Spleen (tissue), 11 donors: ENCODE measurements at regions not wholly inside any gene's neighbourhood (a gene's known extent, or its start where the extent isn't known, plus 50 kb on each side); places are given as distances from the start of the nearest gene placed in this dataset.

Experiments
- DNase-seq: peaks from one replicate; pipeline ENCODE4 v3.0.0-alpha.2; 2020
- H3K27ac ChIP-seq, 8 donors: fragments of 200-600 bp; sonication (generic) in 7 of 8; 1 replicate in 4 of 8; 2 replicates in 4 of 8; pipeline versions ENCODE4 v1.5.0 to v1.8.0; 2016 to 2021; ENCODE audit warnings: inconsistent platforms in 4 of 8, mild to moderate bottlenecking in 4 of 8, moderate library complexity in 1 of 8
- H3K27me3 ChIP-seq, 7 donors: fragments of 200-600 bp; sonication (generic) in 6 of 7; replicated peaks in 1 of 7; 1 replicate in 4 of 7; 2 replicates in 3 of 7; pipeline versions ENCODE4 v1.5.0 to v1.8.0; 2016 to 2021; ENCODE audit warnings: inconsistent platforms in 3 of 7, mild to moderate bottlenecking in 1 of 7
- H3K36me3 ChIP-seq, 6 donors: fragments of 200-600 bp; sonication (generic) in 5 of 6; 1 replicate in 4 of 6; 2 replicates in 2 of 6; pipeline versions ENCODE4 v1.5.0 to v1.8.0; 2016 to 2021; ENCODE audit warnings: inconsistent platforms in 2 of 6
- H3K4me1 ChIP-seq, 6 donors: fragments of 200-600 bp; sonication (generic) in 5 of 6; 1 replicate in 3 of 6; 2 replicates in 3 of 6; pipeline versions ENCODE4 v1.5.0 to v1.8.0; 2016 to 2021; ENCODE audit warnings: inconsistent platforms in 3 of 6
- H3K4me3 ChIP-seq, 8 donors: fragments of 200-600 bp; sonication (generic) in 7 of 8; 1 replicate in 4 of 8; 2 replicates in 4 of 8; pipeline versions ENCODE4 v1.5.0 to v1.8.0; 2016 to 2021; ENCODE audit warnings: inconsistent platforms in 4 of 8, mild to moderate bottlenecking in 4 of 8, moderate library complexity in 2 of 8
- H3K9me3 ChIP-seq, 8 donors: fragments of 200-600 bp; sonication (generic) in 7 of 8; 1 replicate in 4 of 8; 2 replicates in 4 of 8; pipeline versions ENCODE4 v1.5.0 to v1.8.0; 2016 to 2021; ENCODE audit warnings: inconsistent platforms in 4 of 8
- POLR2A ChIP-seq, 3 donors: fragments of 450-650 bp; IDR thresholded peaks; one replicate each; pipeline ENCODE4 v1.5.1; 2017; ENCODE audit warnings: antibody characterized with exemption in 3 of 3, mild to moderate bottlenecking in 1 of 3
- POLR2AphosphoS5 ChIP-seq, 3 donors: sonication (generic); formaldehyde crosslinking; IDR thresholded peaks; one replicate each; pipeline ENCODE4 v1.5.1; 2017; ENCODE audit warnings: antibody characterized with exemption in 3 of 3
- WGBS, 5 donors: extraction: QIAGEN DNeasy Blood & Tissue Kit in 3 of 5; methylation state at CpG; one replicate each; pipeline versions ENCODE4 v1.1.5 to v1.1.7; 2013 to 2018; 5-methylcytosine and 5-hydroxymethylcytosine counted together
- intact Hi-C: fragments of 100-400 bp; cut with DNase I; formaldehyde crosslinking; loops from one replicate; pipeline ENCODE4 v1.15.0; 2023; ENCODE audit warnings: low total_unique reads
- TF ChIP-seq, protein P1 (sequence below), 11 experiments: fragments of 200-600 bp in 7 of 11; fragments of 450-650 bp in 4 of 11; sonication (generic) in 4 of 11; IDR thresholded peaks in 8 of 11; conservative IDR thresholded peaks in 3 of 11; 1 replicate in 7 of 11; 2 replicates in 4 of 11; pipeline versions ENCODE4 v1.4.0 to v1.8.0; 2016 to 2021; ENCODE audit warnings: antibody characterized with exemption in 11 of 11, inconsistent platforms in 4 of 11, mild to moderate bottlenecking in 1 of 11
- donor health status: healthy with polysubstance abuse.
- donor health status: DM: no; HTN: no; CAD: no; lungs with moderate emphysema.
- donor health status: DM: no; HTN: no; CAD: no.
- donor health status: Bipolar disorder and iron deficiency.
- donor health status: healthy.
- donor health status: DM: no; HTN: no; CAD: no.
- donor health status: DM: yes; HTN: yes; CAD: no.

DNA sequence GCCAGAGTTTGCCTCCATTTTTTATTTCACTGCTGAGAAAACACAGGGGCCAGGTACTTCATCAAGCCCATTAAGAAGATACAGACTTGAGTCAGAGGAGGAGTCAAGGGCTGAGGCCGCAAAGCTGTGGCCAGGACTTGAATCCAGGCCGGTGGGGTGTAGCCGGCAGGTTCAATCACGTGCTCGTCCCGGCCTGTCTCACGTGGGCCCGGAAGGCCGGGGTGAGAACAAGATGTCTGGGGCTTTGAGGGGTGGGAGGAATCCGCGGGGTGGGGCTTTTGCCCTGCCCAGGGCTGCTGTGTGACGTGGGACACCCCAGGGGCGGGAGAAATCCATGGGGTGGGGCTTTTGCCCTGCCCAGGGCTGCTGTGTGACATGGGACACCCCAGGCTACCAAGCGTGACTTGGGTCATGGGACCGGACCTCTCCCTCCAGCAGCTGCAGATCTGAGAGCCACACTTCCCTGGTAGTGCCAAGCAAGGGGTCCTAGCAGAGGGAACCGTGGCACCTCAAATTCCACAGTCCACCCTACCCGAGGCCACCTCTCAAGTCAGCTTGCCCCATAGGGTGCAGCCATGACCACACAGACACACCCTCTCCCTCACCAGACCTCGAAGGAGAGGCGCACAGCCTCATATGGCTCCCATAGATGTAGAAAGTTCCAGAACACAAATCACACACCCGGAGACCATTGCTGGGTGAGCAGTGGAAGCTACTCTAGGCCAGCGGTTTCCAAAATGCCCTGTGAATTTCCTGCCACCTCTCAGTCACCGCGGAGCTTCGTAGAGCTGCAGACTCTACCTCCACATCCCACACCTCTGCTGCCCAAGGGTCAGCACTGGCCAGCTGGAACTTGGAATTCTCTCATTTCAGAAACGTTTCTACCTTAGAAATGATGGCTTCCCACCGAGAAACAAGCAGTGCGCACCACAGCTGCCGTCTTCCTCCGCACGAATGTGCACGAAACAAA, 156.1 kb downstream of the DLL1 start:
- Histone ChIP-seq H3K27ac (no peak overlapping the region), H3K36me3 (no peaks in the 10 kb centered on the region), H3K9me3 (peaks cover 0 to 13% (median 0%) of the 10 kb centered on the region in 8 donors), H3K4me1 (peaks cover 0 to 14% (median 5%) of the 10 kb centered on the region in 6 donors), H3K27me3 (peaks cover 0 to 59% (median 6%) of the 10 kb centered on the region in 7 donors), H3K4me3 (no peak overlapping the region)
- WGBS, 5 donors = 81 to 90% (median 89%) methylated on average over 30 to 31 of the region's 31 CpGs
- DNase-seq = peak; percentile 50
- TF ChIP-seq POLR2AphosphoS5 (IDR thresholded peaks at IDR 0.05) (no peak), POLR2A (IDR thresholded peaks at IDR 0.05) (no peak)
- TF ChIP-seq, protein P1, sequence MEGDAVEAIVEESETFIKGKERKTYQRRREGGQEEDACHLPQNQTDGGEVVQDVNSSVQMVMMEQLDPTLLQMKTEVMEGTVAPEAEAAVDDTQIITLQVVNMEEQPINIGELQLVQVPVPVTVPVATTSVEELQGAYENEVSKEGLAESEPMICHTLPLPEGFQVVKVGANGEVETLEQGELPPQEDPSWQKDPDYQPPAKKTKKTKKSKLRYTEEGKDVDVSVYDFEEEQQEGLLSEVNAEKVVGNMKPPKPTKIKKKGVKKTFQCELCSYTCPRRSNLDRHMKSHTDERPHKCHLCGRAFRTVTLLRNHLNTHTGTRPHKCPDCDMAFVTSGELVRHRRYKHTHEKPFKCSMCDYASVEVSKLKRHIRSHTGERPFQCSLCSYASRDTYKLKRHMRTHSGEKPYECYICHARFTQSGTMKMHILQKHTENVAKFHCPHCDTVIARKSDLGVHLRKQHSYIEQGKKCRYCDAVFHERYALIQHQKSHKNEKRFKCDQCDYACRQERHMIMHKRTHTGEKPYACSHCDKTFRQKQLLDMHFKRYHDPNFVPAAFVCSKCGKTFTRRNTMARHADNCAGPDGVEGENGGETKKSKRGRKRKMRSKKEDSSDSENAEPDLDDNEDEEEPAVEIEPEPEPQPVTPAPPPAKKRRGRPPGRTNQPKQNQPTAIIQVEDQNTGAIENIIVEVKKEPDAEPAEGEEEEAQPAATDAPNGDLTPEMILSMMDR (IDR thresholded peaks at IDR 0.05 in 8 of 11, conservative IDR thresholded peaks at IDR 0.05 in 3 of 11) = no peak
- intact Hi-C loops = no loop called here

DNA sequence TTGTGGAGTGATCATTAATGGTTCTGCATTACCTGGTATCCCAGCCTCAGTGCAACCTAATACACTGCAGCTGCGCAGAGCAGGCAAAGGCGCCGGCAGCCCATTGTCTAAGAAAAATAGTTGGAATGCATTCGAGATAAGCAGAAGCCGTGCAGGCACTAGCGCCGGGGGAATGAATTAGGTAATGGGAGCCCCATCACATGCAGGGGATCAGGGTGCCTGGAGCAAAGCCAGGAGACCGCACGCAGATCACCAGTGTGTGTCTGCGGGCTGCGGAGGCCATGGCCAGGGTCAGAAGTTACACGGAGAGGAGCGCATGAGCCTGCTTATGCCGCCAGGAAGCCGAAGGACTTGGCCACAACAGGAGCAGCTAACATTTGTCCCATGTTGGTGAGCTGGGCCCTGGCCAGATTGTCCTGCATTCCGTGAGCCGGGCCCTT, 156.8 kb downstream of the DLL1 start:
- DNase-seq = peak; percentile 58
- intact Hi-C loops = no loop called here
- Histone ChIP-seq H3K9me3 (peaks cover 0 to 13% (median 0%) of the 10 kb centered on the region in 8 donors), H3K4me1 (peaks cover 0 to 20% (median 7%) of the 10 kb centered on the region in 6 donors), H3K4me3 (no peak overlapping the region), H3K27me3 (peaks cover 0 to 66% (median 6%) of the 10 kb centered on the region in 7 donors), H3K36me3 (no peaks in the 10 kb centered on the region), H3K27ac (no peak overlapping the region)
- 79 to 89% (median 86%) methylated on average over 17 of the region's 17 CpGs for WGBS, 5 donors
- TF ChIP-seq POLR2AphosphoS5 (IDR thresholded peaks at IDR 0.05) (no peak), POLR2A (IDR thresholded peaks at IDR 0.05) (no peak)
- TF ChIP-seq, protein P1 (IDR thresholded peaks at IDR 0.05 in 8 of 11, conservative IDR thresholded peaks at IDR 0.05 in 3 of 11) = no peak

DNA sequence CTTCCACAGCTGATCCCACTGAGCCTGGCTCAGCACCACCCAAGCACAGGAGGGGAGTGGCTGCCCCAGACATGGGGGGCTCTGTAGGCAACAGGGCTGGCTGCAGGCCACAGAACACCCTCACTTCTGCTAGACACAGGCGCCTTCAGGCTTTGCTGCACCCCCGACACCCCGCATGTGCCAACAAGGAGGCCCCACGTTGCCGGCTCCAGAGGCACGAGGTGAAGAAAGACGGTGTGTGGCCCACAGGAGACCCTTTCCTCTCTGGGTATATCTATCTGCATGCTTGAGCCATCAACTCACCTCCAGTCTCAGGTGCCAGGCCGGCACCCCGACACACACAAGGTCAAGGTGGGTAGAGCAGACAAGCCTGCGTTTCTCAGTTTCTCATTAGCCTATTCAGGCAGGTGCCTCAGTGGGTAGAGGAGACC, 158.3 kb downstream of the DLL1 start:
- intact Hi-C loops = no loop called here
- peak; percentile 73 for DNase-seq
- H3K27ac ChIP-seq = no peak overlapping the region
- H3K36me3 ChIP-seq = no peaks in the 10 kb centered on the region
- H3K9me3 ChIP-seq = peaks cover 0 to 12% (median 0%) of the 10 kb centered on the region in 8 donors
- H3K4me1 ChIP-seq = peaks cover 0 to 18% (median 3%) of the 10 kb centered on the region in 6 donors
- TF ChIP-seq POLR2AphosphoS5 (IDR thresholded peaks at IDR 0.05) = no peak
- TF ChIP-seq, protein P1 (IDR thresholded peaks at IDR 0.05 in 8 of 11, conservative IDR thresholded peaks at IDR 0.05 in 3 of 11) = no peak
- no peak for TF ChIP-seq POLR2A (IDR thresholded peaks at IDR 0.05)
- peaks cover 0 to 74% (median 6%) of the 10 kb centered on the region in 7 donors for H3K27me3 ChIP-seq
- 91 to 97% (median 93%) methylated on average over 9 to 10 of the region's 10 CpGs for WGBS, 5 donors
- H3K4me3 ChIP-seq = no peak overlapping the region

DNA sequence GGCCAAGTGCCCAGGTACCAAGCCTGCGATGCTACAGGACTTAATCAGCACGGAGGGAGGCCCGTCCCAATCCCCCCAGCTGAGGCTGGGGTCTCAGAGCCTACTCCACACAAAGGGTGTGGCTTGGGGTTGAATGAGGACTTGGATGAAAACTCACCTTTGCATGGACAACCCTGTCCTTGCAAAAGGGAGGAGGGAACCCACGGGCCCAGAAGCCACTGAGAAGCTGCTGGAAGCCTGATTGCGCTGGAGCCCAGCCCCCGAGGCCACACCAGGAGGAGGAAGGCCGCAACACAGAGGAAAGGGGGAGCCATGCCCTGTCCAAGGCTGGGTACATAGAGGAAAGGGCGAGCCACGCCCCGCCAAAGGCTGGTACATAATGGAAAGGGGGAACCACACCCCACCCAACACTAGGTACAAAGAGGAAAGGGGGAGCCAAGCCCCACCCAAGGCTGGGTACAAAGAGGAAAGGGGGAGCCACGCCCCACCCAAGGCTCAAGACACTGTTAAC, 158.8 kb downstream of the DLL1 start:
- TF ChIP-seq POLR2A (IDR thresholded peaks at IDR 0.05) (no peak), POLR2AphosphoS5 (IDR thresholded peaks at IDR 0.05) (no peak)
- TF ChIP-seq, protein P1 (IDR thresholded peaks at IDR 0.05 in 8 of 11, conservative IDR thresholded peaks at IDR 0.05 in 3 of 11) = no peak
- intact Hi-C loops = no loop called here
- peaks cover 0 to 8% (median 0%) of the 10 kb centered on the region in 8 donors for H3K9me3 ChIP-seq
- WGBS, 5 donors = 80 to 90% (median 89%) methylated on average over 11 of the region's 11 CpGs
- H3K27ac ChIP-seq = no peak overlapping the region
- no peak overlapping the region for H3K4me3 ChIP-seq
- DNase-seq = peak; percentile 42
- peaks cover 0 to 69% (median 6%) of the 10 kb centered on the region in 7 donors for H3K27me3 ChIP-seq
- H3K36me3 ChIP-seq = no peaks in the 10 kb centered on the region
- peaks cover 0 to 18% (median 3%) of the 10 kb centered on the region in 6 donors for H3K4me1 ChIP-seq
